DND-41 (cell line): ENCODE measurements at regions not wholly inside any gene's neighbourhood (a gene's known extent, or its start where the extent isn't known, plus 50 kb on each side); places are given as distances from the start of the nearest gene placed in this dataset.

Experiments used
- CTCF ChIP-seq: IDR thresholded peaks from 2 replicates; pipeline ENCODE4 v1.5.1; 2012; ENCODE audit warnings: borderline replicate concordance, low read length, moderate library complexity, mild to moderate bottlenecking; ENCODE audit not compliant: poor library complexity, severe bottlenecking; ENCODE audit errors: extremely low read depth
- EZH2 ChIP-seq: IDR thresholded peaks from 3 replicates; pipeline ENCODE4 v1.6.1; 2012; ENCODE audit warnings: borderline replicate concordance, low read depth, mild to moderate bottlenecking, moderate library complexity, low read length, inconsistent platforms; ENCODE audit not compliant: severe bottlenecking

- TF ChIP-seq CTCF, result no peak
- no peak for TF ChIP-seq EZH2
These were observed 96.3 kb upstream of the PDC start for GRCh38 chr1:186557147-186557777.
